Activated CD8-positive, alpha-beta memory T cell treated with anti-CD3 and anti-CD28 coated beads, Interleukin-2, amount 50 U/mL, for 48 hours (primary cell): ENCODE measurements at regions not wholly inside any gene's neighbourhood (a gene's known extent, or its start where the extent isn't known, plus 50 kb on each side); places are given as distances from the start of the nearest gene placed in this dataset.
"Not testable (repeated sequence)": the region's sequence is repeated elsewhere in the genome, so short reads cannot be mapped to it uniquely, and the experiment has no call there.

Experiments
- DNase-seq: peaks from one replicate; pipeline ENCODE4 v3.0.0-alpha.2; 2020

- DNase-seq: peak; percentile 33
Observed at GRCh38 chr15:70523616-70524015, 239.7 kb downstream of the UACA start.

DNA sequence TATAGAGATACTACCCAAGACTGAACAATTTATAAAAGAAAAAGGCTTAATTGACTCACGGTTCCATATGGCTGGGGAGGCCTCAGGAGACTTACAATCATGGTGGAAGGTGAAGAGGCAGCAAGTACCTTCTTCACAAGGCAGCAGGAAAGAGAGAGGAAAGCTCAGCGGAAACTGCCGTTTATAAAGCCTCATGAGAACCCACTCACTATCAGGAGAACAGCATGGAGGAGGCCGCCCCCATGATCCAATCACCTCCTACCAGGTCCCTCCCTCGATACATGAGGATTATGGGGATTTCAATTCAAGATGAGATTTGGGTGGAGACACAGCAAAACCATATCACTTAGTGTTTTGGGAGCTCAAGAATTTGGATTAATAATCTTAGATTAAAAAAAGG, 240.2 kb downstream of the UACA start:
- no peak for DNase-seq

DNA sequence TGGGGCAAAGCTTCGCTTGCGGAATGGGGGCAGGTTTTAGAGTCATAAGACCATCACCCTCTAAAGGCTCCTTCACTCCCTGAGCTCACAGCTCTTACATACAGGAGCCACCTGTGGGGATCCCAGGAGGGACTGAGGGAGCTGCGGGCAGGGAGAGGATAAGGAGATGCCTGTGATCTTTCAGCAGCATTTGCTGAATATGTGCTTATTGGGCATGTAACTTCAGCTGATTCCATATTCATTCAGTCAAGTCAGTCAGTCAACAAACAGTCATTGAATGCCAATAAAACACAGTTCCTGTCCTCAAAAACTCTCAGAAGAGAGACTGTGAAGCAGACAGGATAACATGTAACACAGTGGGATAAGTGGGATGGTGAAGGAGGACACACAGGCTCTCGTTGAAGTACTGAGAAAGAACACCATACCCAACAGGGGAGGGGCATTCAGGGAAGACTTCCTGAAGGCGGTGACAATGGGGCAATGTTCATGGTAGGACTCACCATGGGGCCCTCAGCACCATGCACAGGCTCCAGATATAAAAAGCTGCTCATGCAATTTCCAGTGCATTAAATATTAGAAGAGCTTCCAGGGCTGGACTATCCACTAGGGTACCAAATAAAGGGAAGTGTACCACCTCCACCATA, 240.9 kb downstream of the UACA start:
- DNase-seq: peak; percentile 22

- peak; percentile 44 for DNase-seq
Observed at GRCh38 chr15:70521576-70522322, 241.6 kb downstream of the UACA start.

DNA sequence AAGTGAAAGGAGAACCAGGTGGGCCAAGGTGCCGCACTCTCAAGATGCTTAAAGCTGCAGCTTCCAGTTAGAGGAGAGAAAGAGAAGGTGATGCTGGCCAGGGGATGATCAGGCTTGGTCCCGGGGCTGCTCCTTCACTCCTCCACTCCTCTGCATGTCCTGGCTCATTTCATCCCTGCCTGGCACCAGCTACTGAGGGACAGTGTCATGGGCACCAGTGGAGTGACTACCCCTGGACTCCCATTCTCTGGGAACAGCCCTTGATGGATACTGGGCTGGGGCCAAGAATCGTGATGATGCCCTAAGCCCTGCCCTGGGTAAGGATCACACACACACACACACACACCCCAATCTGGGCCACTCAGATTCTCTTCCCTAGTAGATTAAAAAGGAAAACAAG, 243.7 kb downstream of the UACA start:
- no peak for DNase-seq

DNA sequence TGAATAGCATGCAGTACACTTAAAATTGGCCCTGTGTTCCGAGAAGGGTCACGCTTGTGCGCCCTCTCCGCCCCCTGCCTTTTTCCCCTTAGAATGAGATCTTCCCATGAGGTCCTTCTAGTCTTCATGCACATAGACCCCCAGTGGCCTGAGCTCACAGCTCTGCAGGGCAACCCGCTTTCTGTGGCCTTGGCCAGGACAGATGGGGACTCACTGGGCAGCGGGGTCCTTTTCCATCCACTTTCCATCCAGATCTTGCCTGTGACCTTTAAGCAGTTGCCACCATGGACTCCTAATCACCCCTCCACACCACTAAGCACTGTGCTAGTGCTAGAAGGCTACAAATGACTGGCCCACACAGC, 244.4 kb downstream of the UACA start:
- DNase-seq: no peak

DNA sequence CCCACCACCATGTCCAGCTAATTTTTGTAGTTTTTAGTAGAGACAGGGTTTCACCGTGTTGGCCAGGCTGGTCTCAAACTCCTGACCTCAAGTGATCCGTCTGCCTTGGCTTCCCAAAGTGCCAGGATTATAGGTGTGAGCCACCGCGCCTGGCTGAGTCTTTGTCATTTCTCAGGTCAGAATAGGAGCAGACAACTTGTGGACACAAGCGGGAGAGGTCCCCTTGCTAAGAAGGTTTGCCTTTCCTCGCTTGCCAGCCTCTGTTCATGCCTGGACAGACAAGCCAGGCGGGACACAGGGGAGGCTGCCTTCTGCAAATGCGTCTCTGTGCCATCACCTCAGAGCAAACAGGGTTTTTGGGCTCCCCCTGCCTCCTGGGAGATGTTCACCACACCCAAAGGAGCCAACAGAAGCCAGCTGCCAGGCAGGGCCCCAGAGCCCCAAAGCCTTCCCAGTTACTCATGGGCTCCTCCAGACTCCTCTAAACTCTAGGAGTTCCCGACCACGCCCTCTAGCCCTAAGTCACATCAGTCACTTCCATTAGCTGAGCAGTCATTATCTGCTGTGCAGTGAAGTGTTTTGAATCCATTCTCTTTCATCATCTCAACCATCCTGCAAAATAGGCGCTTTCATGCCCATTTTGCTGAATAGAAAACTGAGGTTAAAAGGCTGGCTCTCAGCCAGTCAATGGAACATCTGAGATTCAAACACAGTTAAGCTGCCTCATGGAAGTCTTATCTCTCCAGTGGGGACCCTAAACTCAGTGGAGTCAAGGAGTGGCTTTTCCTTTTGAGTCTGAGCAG, 245.0 kb downstream of the UACA start:
- no peak for DNase-seq

GRCh38 chr15:70517194-70517590, 246.2 kb downstream of the UACA start:
- DNase-seq: no peak

DNA sequence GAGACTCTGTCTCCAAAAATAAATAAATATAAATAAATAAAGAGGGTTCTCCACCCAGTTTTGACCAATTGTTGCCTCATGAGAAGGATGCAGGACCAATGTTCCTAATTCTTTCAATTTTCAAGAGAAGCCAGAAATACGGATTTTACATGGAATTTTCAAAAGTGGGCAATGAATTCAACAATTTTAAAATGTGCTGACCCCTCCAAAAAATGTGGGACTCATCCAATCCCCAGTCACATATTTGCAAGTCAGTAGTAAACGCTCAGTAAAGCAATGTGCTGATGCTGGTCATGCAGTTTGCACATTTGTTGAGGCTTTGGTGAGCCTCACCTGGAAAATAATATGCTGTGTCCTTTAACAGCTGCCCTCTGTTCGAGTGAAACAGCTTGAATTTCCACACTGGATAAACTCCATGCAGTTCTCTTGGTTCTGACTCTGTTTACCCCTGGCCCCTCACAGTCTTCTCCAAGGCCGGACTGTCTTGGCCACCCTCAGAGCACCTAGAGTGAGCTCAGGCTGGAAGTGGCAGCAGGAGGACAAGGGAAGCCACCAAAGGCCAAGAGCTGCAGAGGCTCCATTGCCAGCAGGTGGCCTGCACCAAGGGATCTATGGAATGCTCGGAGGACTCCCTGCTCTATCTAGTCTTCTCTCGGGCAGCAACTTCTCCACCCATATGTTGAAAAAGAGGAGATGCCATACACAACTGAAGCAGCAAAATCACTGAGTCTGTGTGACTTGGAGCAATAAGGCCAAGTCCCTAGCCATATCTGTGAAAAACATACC, 246.8 kb downstream of the UACA start:
- DNase-seq: no peak

DNA sequence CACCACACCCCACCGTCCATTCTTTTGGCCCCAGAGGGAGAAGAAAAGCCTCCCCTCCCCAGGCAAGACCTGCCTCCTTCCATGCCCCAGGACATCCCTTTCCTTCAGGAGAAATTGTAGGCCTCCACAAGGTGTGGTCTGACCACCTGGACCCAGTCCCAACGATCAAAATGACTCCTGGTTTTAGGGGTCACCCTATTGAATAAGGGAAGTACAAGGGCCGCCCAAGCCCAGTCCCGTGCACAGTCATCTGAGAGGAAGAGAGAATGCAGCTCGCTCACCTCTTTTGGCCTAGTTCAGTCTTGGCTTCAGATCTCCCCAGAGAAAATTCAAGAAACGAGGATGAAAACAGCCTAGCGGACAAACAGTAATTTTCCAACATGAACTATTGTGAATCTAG, 249.1 kb downstream of the UACA start:
- no peak for DNase-seq

DNA sequence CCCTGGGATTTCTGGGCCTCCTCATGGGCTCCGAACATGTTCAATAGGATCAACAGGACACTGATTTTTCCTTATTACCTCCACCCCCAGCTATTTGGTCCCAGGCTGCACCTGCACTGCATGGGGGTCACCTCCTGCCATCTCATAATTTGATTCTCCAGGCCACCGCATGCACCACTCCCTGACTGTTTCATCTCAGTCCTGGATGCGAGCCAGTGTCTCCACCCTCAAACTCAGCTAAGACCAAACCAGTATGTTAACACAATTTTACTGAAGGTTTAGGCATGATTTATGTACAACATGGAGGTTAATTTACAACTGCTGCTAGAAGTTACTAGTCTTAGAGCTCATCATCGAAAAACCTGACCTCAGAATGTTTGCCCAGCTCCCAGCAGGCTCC, 249.5 kb downstream of the UACA start:
- DNase-seq: no peak

- no peak for DNase-seq
Observed at GRCh38 chr15:70512772-70513362, 250.5 kb downstream of the UACA start.

GRCh38 chr15:70511972-70512587, 251.3 kb downstream of the UACA start:
- not testable (repeated sequence) for DNase-seq

DNA sequence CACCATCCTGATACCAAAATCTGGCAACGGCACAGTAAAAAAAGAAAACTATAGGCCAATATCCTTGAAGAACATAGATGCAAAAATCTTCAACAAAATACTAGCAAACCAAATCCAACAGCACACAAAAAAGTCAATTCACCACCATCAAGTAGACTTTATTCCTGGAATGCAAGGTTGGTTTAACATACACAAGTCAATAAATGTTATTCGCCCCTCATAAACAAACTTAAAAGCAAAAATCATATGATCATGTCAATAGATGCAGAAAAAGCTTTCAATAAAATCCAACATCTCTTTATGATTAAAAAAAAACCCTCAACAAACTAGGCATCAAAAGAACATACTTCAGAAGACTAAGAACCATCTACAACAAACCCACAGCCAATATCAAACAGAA, 252.9 kb downstream of the UACA start:
- no peak for DNase-seq

- DNase-seq: no peak
Observed at GRCh38 chr15:70509731-70510143, 253.6 kb downstream of the UACA start.

DNA sequence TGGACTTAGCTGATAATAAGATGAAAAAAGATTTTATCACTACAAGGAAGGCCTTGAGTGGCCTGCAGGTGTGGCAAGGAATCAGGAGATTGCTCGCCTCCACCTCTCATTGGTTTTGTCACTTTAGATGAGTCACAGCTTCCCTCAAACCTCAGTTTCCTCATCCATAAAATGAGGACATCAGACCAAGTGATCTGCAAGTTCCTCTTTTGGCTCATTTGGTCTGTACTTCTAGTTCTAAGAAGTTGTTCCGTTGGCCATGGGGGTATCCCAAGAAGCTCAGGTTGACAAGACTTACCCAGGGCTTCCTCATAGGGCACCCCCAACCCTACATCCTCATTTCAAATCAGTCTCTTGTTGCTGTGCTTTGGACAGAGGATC, 254.1 kb downstream of the UACA start:
- no peak for DNase-seq

DNA sequence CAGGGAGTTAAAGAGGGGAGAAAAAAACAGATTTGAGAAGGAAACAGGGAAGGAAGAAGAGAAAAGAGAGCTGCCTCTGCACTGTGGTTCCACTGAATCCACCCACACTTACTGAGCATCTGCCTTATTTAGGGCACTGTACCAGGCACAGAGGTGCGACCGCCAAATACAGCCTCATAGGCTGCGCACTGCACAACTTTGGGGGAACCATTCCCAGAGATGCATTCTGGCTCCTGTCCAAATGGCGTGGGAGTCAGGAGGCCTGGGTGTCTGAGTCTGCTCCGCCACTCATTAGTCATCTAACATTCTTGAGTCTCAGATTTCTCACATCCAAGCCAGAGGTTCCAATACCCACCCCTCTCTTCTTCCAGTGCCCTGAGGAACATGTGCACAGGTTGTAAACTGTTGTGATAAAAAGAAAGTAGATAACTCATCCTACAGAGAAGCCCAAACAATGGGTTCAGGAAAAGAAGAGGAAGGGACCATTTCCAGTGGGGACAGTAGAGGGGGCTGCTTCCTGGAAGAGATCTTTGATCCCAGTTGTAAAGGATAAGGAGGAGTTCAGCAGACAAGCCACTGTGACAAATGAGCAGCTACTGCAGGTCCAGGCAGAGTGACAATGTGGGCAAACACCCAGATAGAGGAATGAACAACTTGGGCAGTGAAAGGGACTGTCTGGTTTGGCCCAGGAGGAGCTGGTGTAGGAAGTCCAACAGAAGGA, 254.6 kb downstream of the UACA start:
- DNase-seq: no peak

- DNase-seq: no peak
Observed at GRCh38 chr15:70507772-70508371, 255.5 kb downstream of the UACA start.

- no peak for DNase-seq
Observed at GRCh38 chr15:70505936-70506912, 257.1 kb downstream of the UACA start.

DNA sequence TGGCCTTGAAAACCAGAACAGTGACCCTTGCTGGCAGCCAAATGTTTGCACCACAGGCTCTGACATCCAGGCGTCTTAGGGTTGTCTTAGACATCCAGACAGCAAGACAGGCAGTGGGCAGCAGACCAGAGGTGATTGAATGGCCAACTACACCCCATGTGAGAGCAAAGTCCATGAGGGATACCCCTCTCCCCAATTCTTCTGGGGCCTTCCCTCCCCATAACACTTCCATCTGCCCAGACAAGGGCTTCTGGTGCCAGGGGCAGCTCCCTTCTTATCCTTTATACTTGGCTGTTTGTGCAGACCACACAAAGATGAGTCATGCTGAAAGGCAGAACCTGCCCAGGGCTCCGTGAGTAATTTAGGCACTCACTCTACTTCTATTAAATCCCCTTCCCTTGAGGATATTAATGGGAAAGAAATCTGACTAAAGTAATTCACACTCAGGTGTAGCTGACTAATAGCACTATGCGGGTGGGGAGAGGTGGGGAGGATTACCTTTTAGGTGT, 257.9 kb downstream of the UACA start:
- no peak for DNase-seq
